Immature natural killer cell (primary cell): ENCODE measurements at regions not wholly inside any gene's neighbourhood (a gene's known extent, or its start where the extent isn't known, plus 50 kb on each side); places are given as distances from the start of the nearest gene placed in this dataset.

Experiments used
- DNase-seq, 3 donors: peaks; one replicate each; pipeline ENCODE4 v3.0.0; 2022; ENCODE audit warnings: mixed read lengths in 1 of 3
- H3K27ac Mint-ChIP-seq, 6 donors: one replicate each; pipeline ENCODE4 v1.8.0; 2020; ENCODE audit warnings: mixed read lengths in 6 of 6, mild to moderate bottlenecking in 5 of 6, inconsistent platforms in 4 of 6, moderate library complexity in 3 of 6
- H3K27me3 Mint-ChIP-seq, 3 donors: one replicate each; pipeline ENCODE4 v1.8.0; 2020 to 2021; ENCODE audit warnings: low read depth in 3 of 3, mild to moderate bottlenecking in 3 of 3, mixed read lengths in 3 of 3, moderate library complexity in 3 of 3, inconsistent platforms in 1 of 3
- H3K36me3 Mint-ChIP-seq, 3 donors: one replicate each; pipeline ENCODE4 v1.8.0; 2020; ENCODE audit warnings: mixed read lengths in 3 of 3, inconsistent platforms in 2 of 3, mild to moderate bottlenecking in 2 of 3
- H3K4me1 Mint-ChIP-seq, 2 donors: one replicate each; pipeline ENCODE4 v1.8.0; 2020; ENCODE audit warnings: inconsistent platforms in 2 of 2, mild to moderate bottlenecking in 2 of 2, mixed read lengths in 2 of 2, moderate library complexity in 1 of 2
- H3K4me3 Mint-ChIP-seq, 5 donors: one replicate each; pipeline ENCODE4 v1.8.0; 2020; ENCODE audit warnings: mild to moderate bottlenecking in 5 of 5, mixed read lengths in 5 of 5, inconsistent platforms in 3 of 5, moderate library complexity in 3 of 5
- H3K9me3 Mint-ChIP-seq, 6 donors: one replicate each; pipeline ENCODE4 v1.8.0; 2020; ENCODE audit warnings: mild to moderate bottlenecking in 6 of 6, mixed read lengths in 6 of 6, inconsistent platforms in 4 of 6, moderate library complexity in 3 of 6

DNA sequence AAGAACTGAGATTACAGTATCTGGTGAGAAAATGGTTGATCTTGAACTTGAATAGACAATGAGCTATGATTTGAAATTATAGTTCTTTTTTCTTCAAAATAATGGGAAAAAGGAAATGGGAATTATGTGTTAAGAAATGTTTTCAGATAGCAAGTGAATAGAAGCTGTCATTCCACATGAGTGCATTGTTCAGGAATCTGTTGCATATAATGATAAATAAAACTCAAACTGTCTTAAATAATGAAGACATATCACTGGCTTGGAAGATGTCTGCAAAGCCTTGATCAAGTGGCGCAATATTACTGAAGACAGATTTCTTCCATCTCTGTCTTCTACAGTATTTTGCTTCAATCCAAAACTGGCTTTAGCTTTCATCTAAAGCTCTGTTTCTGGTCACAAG lies 479.3 kb upstream of the ZFP42 start:
- Mint-ChIP-seq H3K27me3 (no peaks in the 10 kb centered on the region), H3K27ac (no peak overlapping the region), H3K9me3 (peaks cover 8 to 33% (median 15%) of the 10 kb centered on the region in 6 donors), H3K36me3 (no peaks in the 10 kb centered on the region), H3K4me1 (no peaks in the 10 kb centered on the region), H3K4me3 (no peak overlapping the region)
- no peak for DNase-seq

DNA sequence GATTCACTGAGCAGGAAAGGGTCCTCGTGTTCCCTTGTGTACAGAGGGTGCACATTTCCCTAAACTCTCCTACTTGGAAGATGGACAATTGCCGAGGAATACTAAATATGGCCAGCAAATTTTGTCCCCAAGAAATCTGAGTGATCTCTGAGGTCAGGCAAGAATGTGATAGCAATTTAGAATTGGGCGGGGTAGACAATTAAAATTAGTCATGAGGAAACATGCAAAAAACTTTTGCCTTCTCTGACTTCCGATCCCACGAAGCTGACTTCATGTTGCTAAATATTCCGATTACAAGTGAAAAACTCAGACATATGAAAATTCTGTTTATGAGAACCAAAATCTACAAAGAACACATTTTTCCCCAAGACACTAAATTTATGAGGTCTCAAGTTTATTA lies 453.9 kb upstream of the ZFP42 start:
- no peaks in the 10 kb centered on the region for H3K36me3 Mint-ChIP-seq
- DNase-seq: no peak
- peaks cover 18 to 71% (median 31%) of the 10 kb centered on the region in 6 donors for H3K9me3 Mint-ChIP-seq
- H3K27me3 Mint-ChIP-seq: peaks cover 0 to 2% (median 0%) of the 10 kb centered on the region in 3 donors
- no peaks in the 10 kb centered on the region for H3K4me1 Mint-ChIP-seq
- H3K27ac Mint-ChIP-seq: no peak overlapping the region
- H3K4me3 Mint-ChIP-seq: no peak overlapping the region

DNA sequence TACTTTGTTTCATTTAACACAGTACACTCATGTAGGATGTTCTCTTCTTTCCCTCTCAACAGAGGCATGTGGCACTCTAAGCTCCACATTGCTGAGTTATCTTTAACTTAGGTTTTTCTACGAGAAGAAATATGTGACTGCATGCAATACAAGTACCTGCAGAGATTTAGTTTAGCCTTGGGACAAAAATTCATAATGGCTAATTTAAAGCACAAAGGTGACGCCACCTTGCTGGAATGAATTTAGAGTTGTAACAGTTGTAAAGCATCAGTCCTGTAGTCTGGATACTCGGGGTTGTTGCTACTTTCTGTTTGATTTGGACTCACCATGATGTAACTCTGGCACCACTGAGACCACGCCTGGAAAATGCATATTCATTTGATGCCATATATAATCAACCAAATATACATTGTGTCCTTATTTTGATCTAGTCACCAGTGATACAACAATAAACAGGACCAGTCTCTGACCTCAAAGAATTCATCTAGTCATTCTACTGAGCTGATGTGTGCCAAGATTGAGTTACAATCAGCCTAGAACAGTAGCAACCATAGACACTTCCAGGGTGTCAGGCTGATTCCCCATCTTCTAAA lies 451.0 kb upstream of the ZFP42 start:
- H3K27me3 Mint-ChIP-seq: peaks cover 0 to 2% (median 0%) of the 10 kb centered on the region in 3 donors
- peaks cover 16 to 74% (median 37%) of the 10 kb centered on the region in 6 donors for H3K9me3 Mint-ChIP-seq
- no peaks in the 10 kb centered on the region for H3K36me3 Mint-ChIP-seq
- DNase-seq: no peak
- no peak overlapping the region for H3K27ac Mint-ChIP-seq
- no peak overlapping the region for H3K4me3 Mint-ChIP-seq
- H3K4me1 Mint-ChIP-seq: no peaks in the 10 kb centered on the region

DNA sequence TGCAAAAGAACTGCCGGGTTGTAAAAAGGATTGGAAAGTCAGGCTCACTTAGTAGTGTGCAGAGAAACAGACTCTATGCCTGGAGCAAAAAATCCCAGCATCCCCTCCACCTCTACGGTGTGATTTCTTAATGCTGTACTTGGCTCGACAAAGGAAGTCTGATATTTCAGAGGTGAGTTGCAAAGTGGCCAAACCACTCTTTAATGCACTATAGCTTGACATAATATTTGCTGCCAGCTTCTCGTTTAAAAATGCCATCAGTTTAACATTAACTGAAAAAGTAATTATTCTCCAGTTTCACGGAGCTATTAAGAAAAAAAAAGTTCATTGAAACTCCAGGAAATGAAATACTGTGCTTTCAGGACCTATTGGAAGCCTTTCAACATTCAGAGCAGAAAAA lies 448.3 kb upstream of the ZFP42 start:
- Mint-ChIP-seq H3K4me1 (no peaks in the 10 kb centered on the region), H3K9me3 (peaks cover 9 to 61% (median 22%) of the 10 kb centered on the region in 6 donors), H3K27me3 (peaks cover 0 to 2% (median 0%) of the 10 kb centered on the region in 3 donors), H3K36me3 (no peaks in the 10 kb centered on the region), H3K27ac (no peak overlapping the region), H3K4me3 (no peak overlapping the region)
- DNase-seq: no peak

DNA sequence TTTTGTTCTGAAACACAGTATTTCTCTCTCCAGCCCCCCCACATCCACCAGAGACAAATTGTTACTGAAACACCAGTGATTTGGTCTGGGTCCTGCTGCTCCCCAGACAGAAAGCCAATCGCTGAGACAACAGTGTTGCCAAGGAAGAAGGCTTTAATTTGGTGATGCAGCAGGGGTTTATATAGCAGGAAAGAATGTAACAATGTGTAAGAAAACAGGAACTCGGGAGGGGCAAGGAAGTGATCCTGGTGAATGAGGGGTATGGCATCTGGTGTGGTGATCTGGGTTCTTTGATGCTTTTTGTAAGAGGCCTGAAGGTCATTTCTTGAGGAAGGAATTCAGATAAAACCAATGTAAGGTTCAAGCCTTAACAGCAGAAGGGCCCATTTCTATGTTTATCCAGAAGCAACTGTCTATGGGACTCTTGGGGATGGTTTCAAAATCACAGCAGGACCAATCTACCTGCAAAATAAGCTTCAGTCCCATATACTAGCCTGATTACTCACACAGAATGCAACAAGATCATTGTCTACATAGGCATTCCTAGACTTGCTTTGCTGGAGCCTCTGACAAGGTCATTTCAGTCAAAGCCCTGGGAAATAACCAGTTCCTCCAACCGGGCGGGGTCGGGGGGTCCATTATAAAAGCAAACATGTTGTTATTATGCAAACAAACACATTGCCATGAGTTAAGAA lies 445.2 kb upstream of the ZFP42 start:
- H3K4me3 Mint-ChIP-seq: no peak overlapping the region
- H3K9me3 Mint-ChIP-seq: peaks cover 7 to 57% (median 23%) of the 10 kb centered on the region in 6 donors
- H3K4me1 Mint-ChIP-seq: no peaks in the 10 kb centered on the region
- no peak for DNase-seq
- no peak overlapping the region for H3K27ac Mint-ChIP-seq
- H3K27me3 Mint-ChIP-seq: peaks cover 0 to 2% (median 0%) of the 10 kb centered on the region in 3 donors
- H3K36me3 Mint-ChIP-seq: no peaks in the 10 kb centered on the region

DNA sequence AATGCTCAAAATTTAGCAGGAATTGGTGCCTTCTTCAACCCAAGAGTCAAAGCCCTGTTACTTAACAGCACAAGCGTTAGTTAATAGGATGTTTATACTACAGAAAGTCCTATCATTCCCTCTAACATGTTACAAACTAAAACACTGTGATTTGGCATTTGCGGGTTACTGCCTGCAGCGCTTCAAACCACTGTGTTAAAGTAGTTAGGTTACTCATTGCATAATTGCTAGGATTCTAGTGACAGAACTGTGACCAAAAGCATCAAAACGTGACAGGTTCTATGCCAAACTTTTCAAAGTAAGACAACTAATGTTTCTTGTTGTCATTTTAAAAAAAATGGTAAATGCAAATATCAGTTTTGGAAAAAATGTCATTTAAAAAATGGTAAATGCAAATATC lies 442.8 kb upstream of the ZFP42 start:
- H3K9me3 Mint-ChIP-seq: peaks cover 7 to 51% (median 27%) of the 10 kb centered on the region in 6 donors
- H3K27ac Mint-ChIP-seq: no peak overlapping the region
- no peak for DNase-seq
- H3K27me3 Mint-ChIP-seq: peaks cover 0 to 2% (median 0%) of the 10 kb centered on the region in 3 donors
- H3K36me3 Mint-ChIP-seq: no peaks in the 10 kb centered on the region
- no peaks in the 10 kb centered on the region for H3K4me1 Mint-ChIP-seq
- H3K4me3 Mint-ChIP-seq: no peak overlapping the region

DNA sequence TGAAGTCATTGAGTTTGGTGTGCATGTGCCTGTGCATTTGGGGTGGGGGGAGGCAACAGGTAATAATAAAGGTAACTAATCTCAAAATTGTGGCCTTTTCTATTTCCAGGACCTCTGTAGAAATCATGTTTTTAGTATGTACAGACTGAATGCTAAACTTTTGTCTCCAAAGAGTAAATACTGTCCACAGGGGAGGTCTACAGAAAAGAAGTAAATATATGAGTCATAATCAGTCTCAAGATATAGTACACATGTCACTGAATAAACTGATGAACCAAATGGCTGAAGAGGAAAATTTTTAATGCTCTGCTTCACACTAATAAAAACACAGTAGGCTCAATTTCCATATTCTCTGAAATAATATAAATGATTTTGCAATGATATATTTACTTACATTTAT lies 440.4 kb upstream of the ZFP42 start:
- no peak overlapping the region for H3K27ac Mint-ChIP-seq
- H3K9me3 Mint-ChIP-seq: peaks cover 9 to 53% (median 22%) of the 10 kb centered on the region in 6 donors
- no peaks in the 10 kb centered on the region for H3K4me1 Mint-ChIP-seq
- no peak overlapping the region for H3K4me3 Mint-ChIP-seq
- no peaks in the 10 kb centered on the region for H3K36me3 Mint-ChIP-seq
- peaks cover 0 to 2% (median 0%) of the 10 kb centered on the region in 3 donors for H3K27me3 Mint-ChIP-seq
- DNase-seq: no peak

DNA sequence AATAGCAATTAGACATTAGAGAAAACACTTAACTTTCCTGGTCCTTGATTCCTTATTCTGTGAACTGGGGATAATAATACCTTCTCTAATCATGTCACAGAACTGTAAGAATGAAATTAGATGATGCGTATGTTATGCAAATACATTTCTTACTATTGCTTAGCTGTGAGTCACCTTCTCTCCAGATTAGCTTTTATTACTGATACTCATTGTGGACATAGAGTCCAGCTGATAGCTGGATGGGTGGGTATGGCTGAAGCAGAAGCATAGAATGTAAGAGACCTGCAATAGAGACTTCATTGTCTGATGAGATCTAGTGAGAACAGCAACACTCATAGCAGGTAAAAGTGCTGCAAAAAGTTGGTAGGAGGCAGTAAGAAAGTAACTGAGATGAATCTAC lies 437.2 kb upstream of the ZFP42 start:
- Mint-ChIP-seq H3K27me3 (peaks cover 0 to 2% (median 2%) of the 10 kb centered on the region in 3 donors), H3K9me3 (peaks cover 16 to 55% (median 24%) of the 10 kb centered on the region in 6 donors), H3K4me1 (no peaks in the 10 kb centered on the region), H3K36me3 (no peaks in the 10 kb centered on the region), H3K27ac (no peak overlapping the region), H3K4me3 (no peak overlapping the region)
- DNase-seq: no peak

DNA sequence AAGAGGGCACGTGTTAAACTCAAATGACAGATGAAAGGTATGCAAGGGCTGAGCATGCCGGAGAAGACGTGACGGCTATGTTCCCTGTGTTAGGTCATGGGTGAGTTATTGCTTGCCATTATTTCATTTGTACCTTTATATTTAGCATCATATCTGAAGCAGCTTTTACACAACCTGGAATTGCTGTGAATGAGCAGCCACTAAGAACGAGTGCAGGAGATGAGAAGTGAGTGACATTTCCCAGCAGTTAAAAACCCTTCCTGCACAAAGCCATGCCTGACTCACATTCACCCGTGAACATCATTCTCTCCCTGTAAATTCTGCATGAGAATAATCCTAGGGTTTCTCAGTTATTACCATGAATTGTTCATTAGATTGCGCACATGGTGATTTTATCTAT lies 433.2 kb upstream of the ZFP42 start:
- Mint-ChIP-seq H3K27ac (no peak overlapping the region), H3K9me3 (peaks cover 15 to 37% (median 23%) of the 10 kb centered on the region in 6 donors), H3K36me3 (no peaks in the 10 kb centered on the region), H3K27me3 (peaks cover 0 to 2% (median 0%) of the 10 kb centered on the region in 3 donors), H3K4me1 (no peaks in the 10 kb centered on the region), H3K4me3 (no peak overlapping the region)
- no peak for DNase-seq

DNA sequence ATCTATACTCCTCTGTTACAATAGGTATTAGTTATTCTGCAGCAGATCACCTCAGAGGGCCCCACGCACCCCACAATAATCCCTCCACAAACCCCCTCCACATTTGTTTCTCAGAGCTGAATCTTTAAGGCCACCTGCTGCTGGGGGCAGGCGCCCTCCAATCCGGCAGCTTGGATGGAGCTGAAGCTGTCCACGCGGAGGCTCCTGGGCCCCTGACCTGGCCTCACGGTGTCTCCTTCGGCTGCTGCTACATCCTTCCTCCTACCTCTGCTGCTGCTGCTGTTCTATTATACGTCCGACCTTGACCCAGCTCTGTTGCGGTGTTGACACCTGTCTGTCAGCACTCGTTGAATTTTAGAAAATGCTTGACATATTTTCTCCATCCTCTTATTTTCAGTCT lies 430.2 kb upstream of the ZFP42 start:
- H3K4me3 Mint-ChIP-seq: no peak overlapping the region
- no peak overlapping the region for H3K27ac Mint-ChIP-seq
- no peaks in the 10 kb centered on the region for H3K36me3 Mint-ChIP-seq
- peaks cover 17 to 42% (median 25%) of the 10 kb centered on the region in 6 donors for H3K9me3 Mint-ChIP-seq
- peaks cover 0 to 2% (median 0%) of the 10 kb centered on the region in 3 donors for H3K27me3 Mint-ChIP-seq
- DNase-seq: no peak
- no peaks in the 10 kb centered on the region for H3K4me1 Mint-ChIP-seq

DNA sequence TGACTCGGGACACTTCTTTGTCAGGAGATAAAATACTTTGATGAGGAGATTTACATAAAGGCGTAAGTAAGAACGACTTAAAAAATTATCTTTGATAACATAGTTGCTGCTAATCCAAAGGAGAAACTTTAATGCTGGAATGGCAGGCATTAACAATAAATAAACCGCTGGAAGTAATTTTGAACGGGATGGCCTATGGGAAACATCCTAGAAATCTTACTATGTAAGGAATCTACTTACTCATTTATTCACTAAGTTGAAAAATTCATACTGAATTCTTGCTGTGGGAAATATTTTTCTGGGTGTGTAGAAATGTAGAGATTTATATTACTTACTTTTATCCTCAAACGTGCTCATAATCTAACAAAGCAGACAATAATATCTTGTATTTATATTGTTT lies 425.7 kb upstream of the ZFP42 start:
- Mint-ChIP-seq H3K27ac (no peak overlapping the region), H3K4me1 (no peaks in the 10 kb centered on the region), H3K4me3 (no peak overlapping the region), H3K36me3 (peaks cover 0 to 4% (median 0%) of the 10 kb centered on the region in 3 donors), H3K9me3 (peaks cover 13 to 57% (median 35%) of the 10 kb centered on the region in 6 donors), H3K27me3 (no peaks in the 10 kb centered on the region)
- no peak for DNase-seq

DNA sequence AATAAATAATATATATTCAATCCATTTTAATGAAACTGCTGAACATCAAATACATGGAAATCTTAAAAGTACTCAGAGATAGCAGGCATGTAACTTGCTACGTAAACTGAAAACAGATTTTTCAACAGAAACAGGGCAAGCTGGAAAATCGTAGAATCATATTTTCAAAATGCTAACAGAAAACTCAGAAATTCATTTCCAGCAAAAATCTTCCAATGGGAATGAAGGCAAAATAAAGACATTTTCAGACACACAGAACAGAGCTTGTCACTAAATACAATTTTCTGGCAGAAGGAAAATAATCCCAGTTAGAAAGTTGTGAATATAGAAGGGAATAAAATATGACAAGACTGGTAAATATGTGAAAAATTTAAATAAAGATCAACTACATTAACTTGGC lies 419.9 kb upstream of the ZFP42 start:
- Mint-ChIP-seq H3K4me3 (no peak overlapping the region), H3K27me3 (peaks cover 0 to 1% (median 0%) of the 10 kb centered on the region in 3 donors), H3K36me3 (peaks cover 0 to 4% (median 0%) of the 10 kb centered on the region in 3 donors), H3K27ac (no peak overlapping the region), H3K4me1 (no peaks in the 10 kb centered on the region), H3K9me3 (peaks cover 10 to 52% (median 22%) of the 10 kb centered on the region in 6 donors)
- no peak for DNase-seq

DNA sequence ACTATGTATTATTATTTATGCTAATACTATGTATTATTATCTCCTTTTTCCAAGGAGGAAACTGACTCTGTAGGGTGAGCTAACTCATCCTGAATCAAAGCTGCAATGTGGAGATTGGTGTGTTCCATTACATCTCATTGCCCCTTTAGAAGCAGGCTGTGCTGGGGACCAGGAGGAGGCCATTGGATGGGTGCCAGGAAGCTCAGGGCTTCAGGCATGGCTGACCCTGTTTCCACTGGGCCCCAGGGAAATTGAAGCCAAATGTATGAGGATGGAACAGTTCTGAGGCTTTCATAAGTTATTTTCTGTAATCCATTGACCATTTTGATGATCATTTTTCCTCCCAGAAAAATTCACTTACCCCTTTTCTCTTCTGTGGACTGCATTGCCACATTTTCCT lies 418.8 kb upstream of the ZFP42 start:
- Mint-ChIP-seq H3K4me1 (no peaks in the 10 kb centered on the region), H3K4me3 (no peak overlapping the region), H3K27me3 (peaks cover 0 to 1% (median 0%) of the 10 kb centered on the region in 3 donors), H3K36me3 (peaks cover 0 to under 1% (median 0%) of the 10 kb centered on the region in 3 donors), H3K9me3 (peaks cover 5 to 53% (median 22%) of the 10 kb centered on the region in 6 donors), H3K27ac (no peak overlapping the region)
- no peak for DNase-seq

DNA sequence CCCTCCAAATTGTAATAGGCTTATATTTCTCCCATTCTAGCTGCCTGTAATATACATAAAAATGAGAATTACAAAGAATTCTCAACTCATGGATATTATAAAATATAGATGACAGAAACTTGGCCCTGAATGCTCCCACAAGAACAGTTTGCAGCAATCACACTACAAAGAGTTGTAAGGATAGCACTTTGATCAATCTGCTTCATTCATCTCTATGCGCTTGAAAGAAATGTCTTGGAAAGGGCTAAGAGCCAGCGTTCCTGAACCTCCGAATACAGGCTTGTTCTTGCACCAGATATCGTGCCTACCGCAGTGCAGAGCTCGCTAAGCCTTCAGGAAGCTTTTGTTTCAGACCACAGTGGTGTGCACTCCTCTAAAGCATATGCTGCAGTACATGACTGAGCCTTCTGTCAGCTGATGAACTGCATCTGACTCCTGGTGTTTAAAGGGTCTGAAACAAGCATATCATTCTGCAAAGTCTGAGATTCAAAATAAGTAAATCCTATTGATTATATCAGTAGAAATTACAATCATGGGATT lies 417.6 kb upstream of the ZFP42 start:
- Mint-ChIP-seq H3K36me3 (no peaks in the 10 kb centered on the region), H3K4me1 (no peaks in the 10 kb centered on the region), H3K4me3 (no peak overlapping the region), H3K27me3 (peaks cover 0 to 1% (median 0%) of the 10 kb centered on the region in 3 donors), H3K27ac (no peak overlapping the region), H3K9me3 (peaks cover 5 to 44% (median 17%) of the 10 kb centered on the region in 6 donors)
- DNase-seq: no peak
